ENCODE measurements at regions not wholly inside any gene's neighbourhood (a gene's known extent, or its start where the extent isn't known, plus 50 kb on each side); places are given as distances from the start of the nearest gene placed in this dataset.

DNA sequence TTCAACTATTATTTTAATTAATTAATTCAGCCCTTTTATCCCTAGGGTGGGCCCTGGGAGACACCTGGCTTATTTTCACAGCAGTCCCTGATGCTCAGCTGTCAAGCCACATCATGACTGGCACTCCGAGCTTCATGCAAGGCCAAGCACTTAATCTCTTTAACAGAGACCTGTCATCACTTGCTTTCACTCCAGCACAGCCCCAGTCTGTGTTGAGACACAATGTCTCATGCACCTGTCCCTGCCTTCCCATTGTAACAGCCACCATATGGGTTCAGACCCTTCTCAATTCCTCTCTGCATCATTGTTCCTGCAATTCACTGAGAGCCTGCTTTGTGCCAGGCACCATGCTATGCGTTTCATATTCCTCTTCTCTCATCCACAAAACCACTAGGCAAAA lies 222.2 kb upstream of the TENM4 start:
- intact Hi-C loops (cut with DNase I), result no loop called here
- H3K27ac ChIP-seq, result no peak overlapping the region
- WGBS, 3 donors, result 80 to 90% (median 88%) methylated on average over 2 of the region's 2 CpGs
- no peaks in the 10 kb centered on the region for H3K9me3 ChIP-seq
- no peaks in the 10 kb centered on the region for H3K27me3 ChIP-seq
- no peak for DNase-seq
- no peak overlapping the region for H3K4me3 ChIP-seq
- H3K4me1 ChIP-seq (ENCODE audit: insufficient read depth), result peaks cover 1% of the 10 kb centered on the region
- no peaks in the 10 kb centered on the region for H3K36me3 ChIP-seq
- no peak for TF ChIP-seq EP300 (IDR thresholded peaks at IDR 0.05)
- no peak for TF ChIP-seq CTCF (IDR thresholded peaks at IDR 0.05)

- no peak for TF ChIP-seq CTCF (IDR thresholded peaks at IDR 0.05)
- no peak for TF ChIP-seq POLR2A (IDR thresholded peaks at IDR 0.05)
- TF ChIP-seq EP300 (IDR thresholded peaks at IDR 0.05), result no peak
- H3K4me1 ChIP-seq (ENCODE audit: insufficient read depth), result no peaks in the 10 kb centered on the region
- H3K9me3 ChIP-seq, result no peaks in the 10 kb centered on the region
- no peak overlapping the region for H3K4me3 ChIP-seq
- intact Hi-C loops (cut with DNase I), result no loop called here
- H3K36me3 ChIP-seq, result no peaks in the 10 kb centered on the region
- H3K27ac ChIP-seq, result no peak overlapping the region
- WGBS, 3 donors, result 50 to 91% (median 83%) methylated on average over 2 of the region's 2 CpGs
- no peaks in the 10 kb centered on the region for H3K27me3 ChIP-seq
- DNase-seq, result no peak
Observed at GRCh38 chr11:79661373-79661772, 220.5 kb upstream of the TENM4 start.

GRCh38 chr11:79648766-79649520 lies 208.1 kb upstream of the TENM4 start:
- H3K27ac ChIP-seq, result no peak overlapping the region
- H3K4me3 ChIP-seq, result no peak overlapping the region
- H3K27me3 ChIP-seq, result no peaks in the 10 kb centered on the region
- TF ChIP-seq EP300 (IDR thresholded peaks at IDR 0.05) (no peak), POLR2A (IDR thresholded peaks at IDR 0.05) (no peak), CTCF (IDR thresholded peaks at IDR 0.05) (no peak)
- no peak for DNase-seq
- no peaks in the 10 kb centered on the region for H3K9me3 ChIP-seq
- H3K4me1 ChIP-seq (ENCODE audit: insufficient read depth), result no peaks in the 10 kb centered on the region
- intact Hi-C loops (cut with DNase I), result no loop called here
- H3K36me3 ChIP-seq, result no peaks in the 10 kb centered on the region
- 82 to 91% (median 87%) methylated on average over 5 of the region's 5 CpGs for WGBS, 3 donors

DNA sequence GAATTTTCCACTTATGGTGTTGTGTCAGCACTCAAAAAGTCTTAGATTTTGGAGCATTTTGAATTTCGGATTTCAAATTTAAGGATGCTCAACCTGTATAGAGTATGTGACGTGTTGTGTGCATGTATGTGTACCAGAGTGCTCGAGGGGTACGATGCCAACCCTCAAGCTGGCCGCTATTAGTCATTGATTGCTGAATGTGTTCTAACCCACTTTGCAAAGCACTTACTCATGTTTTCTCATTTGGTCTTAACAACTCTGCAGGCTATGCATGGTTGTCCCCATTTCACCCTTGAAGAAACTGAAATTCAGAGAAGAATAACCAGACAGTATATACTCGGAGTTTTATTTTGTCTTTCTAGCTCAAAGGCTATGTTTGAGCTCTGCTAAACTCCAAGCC lies 196.4 kb upstream of the TENM4 start:
- WGBS, 3 donors, result 88 to 93% (median 91%) methylated on average over 6 of the region's 6 CpGs
- TF ChIP-seq POLR2A (IDR thresholded peaks at IDR 0.05), result no peak
- no peak for TF ChIP-seq EP300 (IDR thresholded peaks at IDR 0.05)
- no peak for TF ChIP-seq CTCF (IDR thresholded peaks at IDR 0.05)
- intact Hi-C loops (cut with DNase I), result no loop called here
- Histone ChIP-seq H3K4me3 (no peak overlapping the region), H3K27me3 (no peaks in the 10 kb centered on the region), H3K36me3 (no peaks in the 10 kb centered on the region), H3K9me3 (no peaks in the 10 kb centered on the region), H3K4me1 (ENCODE audit: insufficient read depth) (no peaks in the 10 kb centered on the region), H3K27ac (no peak overlapping the region)
- no peak for DNase-seq
